ENCODE measurements at regions not wholly inside any gene's neighbourhood (a gene's known extent, or its start where the extent isn't known, plus 50 kb on each side); places are given as distances from the start of the nearest gene placed in this dataset.

DNA sequence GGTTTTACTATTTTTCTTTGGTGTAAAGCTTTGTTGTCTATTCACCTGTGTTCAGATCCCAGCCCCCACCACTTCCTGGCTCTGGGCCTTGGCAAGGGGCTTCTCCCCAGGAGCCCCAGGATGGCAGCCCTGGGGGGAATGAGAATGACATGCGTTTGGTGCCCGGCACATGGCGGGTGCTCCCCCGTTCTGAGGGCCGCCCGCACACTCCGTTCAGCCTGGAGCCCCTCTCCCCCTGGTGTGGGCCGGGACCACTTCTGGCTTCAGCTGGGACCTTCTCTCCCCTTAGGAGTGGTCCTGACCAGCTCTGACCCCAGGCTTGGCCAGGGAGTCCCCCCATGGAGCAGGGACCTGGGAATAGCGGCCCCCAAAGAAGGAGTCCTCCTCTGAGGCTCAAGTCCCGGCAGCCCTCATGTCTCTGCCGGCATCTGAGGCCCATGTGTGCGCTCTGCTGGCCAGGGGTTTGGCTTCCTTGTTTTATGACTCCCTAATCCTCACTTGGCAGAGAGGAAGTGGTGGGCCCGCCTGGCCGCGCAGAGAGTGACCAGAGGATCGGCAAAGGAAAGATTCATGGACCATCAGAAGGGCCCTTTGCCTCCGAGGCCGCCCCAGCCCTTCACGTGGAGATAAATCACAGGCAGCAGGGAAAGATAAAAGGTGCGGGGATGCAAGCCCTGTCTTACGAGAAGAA, 57.0 kb upstream of the LMX1B start:
- no peak for DNase-seq (ENCODE audit: low read depth)

GRCh38 chr9:126558051-126558665, 55.6 kb upstream of the LMX1B start:
- peak; percentile 48 for DNase-seq (ENCODE audit: low read depth)

GRCh38 chr9:126559296-126559695, 54.4 kb upstream of the LMX1B start:
- DNase-seq (ENCODE audit: low read depth): no peak

DNA sequence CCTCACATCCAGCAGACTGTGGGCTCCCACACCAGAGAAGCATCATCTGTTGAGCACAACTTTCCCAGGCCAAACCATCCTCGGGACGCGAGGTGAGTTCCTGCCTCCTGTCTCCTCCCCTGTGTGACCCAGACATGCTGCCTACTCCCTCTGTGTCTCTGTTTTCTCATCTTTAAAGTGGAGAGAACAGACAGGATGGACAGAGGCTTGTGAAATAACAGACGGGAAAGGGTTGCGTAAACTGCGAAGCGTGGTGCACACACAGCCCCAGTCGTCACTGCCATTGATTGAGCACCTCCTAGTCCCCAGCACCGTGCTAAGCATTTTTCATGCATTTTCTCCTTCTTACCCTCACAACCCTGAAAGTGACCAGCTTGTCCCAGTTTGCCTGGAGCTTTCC, 52.1 kb upstream of the LMX1B start:
- DNase-seq (ENCODE audit: low read depth): no peak

DNA sequence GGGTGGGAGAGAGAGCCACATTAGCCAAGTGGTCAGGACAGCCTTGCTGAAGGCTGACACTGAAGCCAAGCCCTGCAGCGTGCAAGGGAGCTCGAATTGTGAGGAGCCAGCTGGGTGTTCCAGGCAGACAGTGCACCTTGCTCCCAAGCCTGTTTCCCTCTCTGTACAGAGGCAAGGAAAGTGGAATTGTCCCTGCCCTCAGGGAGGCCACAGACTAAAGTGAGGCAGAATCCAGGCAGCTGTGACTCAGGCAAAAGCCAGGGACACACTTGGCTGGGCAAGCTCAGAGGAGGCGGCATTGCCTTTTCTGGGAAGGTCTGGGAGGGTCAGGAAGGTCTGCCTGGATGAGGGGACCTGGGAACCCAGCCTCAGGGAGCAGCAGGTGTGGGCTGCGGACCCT, 50.2 kb upstream of the LMX1B start:
- no peak for DNase-seq (ENCODE audit: low read depth)
